ENCODE measurements at regions not wholly inside any gene's neighbourhood (a gene's known extent, or its start where the extent isn't known, plus 50 kb on each side); places are given as distances from the start of the nearest gene placed in this dataset.

DNA sequence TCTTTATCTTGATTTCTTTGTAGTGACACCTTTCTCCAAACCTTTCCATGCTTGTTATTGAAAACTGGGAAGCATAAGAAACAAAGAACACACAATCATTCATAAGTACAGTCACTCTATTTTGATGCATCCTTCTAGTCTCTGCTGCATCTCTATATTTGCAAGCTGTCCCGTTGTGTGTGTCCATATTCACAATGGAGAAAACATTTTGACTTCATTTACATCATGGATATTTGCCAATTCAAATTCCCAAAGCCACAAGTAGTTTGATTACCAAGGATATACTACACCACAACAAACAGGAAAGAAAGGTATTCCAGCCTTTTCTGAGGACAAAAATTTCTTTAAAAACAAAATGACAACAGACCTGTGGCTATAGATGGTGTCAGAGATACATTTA, 673.8 kb downstream of the STIM2 start:
- no peak for DNase-seq

DNA sequence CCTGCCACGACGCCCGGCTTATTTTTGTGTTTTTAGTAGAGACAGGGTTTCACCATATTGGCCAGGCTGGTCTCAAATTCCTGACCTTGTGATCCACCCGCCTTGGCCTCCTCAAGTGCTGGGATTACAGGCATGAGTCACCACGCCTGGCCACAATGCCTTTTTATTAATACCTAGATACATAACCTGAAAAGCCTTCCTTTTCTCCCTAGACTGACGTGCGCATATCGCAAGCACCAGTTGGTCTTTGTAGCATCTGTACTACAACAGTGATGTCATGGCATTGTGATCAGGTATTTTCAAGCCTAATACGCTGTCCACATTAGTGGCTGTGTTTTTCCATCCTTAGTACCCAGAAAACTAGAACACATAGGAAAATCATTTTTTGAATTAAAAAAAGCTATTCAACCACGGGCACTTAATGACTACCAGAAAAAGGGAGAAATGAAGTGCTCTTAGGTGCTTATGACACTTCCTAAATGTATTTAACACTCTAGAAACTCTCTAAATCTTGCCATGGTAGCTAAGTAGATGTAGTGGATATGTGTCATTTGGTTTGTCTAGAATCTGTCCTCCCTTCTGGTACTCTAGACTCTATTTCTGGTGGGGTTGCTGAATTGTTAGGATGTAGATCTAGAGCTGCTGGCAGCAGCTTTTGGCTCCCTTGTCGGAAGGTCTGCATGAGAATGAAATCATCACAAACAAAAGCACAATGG, 707.8 kb downstream of the STIM2 start:
- no peak for DNase-seq

DNA sequence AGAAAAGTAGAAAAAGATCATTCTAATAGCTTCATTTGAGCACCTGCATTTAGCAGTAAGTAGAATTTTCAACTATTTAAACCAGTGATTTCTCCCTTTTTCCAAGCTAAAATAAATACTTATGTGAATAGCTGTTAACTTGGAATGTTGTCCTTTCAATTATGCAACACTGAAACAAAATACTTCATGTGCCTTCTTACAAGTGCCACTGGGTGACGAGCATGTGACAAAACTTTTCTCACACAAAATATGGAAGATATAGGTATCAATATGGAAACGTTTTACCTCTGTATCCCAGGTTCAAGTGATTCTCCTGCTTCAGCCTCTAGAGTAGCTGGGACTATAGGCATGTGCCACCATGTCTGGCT, 708.3 kb downstream of the STIM2 start:
- no peak for DNase-seq

DNA sequence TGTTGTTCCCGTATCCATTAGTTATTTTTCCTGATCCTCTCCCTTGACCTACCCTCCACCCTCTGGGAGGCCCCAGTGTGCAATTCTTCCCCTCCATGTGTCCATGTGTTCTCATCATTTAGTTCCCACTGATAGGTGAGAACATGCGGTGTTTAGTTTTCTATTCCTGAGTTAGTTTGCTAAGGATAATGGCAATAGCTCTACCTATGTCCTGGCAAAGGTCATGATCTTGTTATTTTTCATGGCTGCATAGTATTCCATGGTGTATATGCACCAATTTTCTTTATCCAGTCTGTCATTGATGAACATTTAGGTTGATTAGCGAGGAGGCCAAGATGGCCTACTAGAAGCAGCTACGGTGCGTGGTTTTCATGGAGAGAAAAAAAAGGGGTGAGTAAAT, 714.1 kb downstream of the STIM2 start:
- DNase-seq, result no peak

DNA sequence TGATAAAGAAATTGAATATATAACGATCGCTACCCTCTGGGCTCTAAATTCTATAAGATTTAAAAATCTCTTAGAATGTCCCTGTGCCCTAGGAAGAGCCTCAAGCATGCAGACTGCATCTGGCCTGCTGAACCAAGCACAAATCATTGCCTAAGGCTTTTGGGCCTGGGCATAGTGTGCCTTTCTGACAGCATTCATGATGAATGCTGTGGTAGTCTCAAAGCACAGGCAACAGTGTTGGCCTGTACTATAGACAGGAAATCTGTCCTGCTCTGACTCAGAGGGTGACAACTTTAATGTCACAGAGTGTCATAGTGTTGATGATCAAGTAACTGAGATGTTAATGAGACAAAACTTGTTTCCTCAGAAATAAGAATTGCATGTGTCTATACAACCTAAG, 717.3 kb downstream of the STIM2 start:
- DNase-seq, result no peak

DNA sequence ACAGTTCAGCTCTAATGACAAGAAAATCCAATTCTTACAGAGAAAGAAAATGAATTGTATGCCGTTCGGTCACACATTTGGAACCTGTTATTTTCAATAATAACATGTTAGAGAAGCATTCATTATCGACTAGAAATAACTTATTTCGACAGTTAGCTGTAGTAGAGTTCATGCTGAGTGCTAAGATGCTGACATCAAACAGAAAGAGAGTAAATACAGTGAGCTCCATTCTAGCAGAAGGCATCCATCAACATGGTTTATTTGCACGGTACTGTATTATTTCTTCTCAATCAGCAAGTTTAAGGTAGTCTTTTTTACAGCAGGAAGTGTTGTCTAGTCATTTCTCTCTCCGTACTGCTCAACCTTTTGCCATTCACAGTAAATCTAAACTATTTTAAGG, 732.1 kb downstream of the STIM2 start:
- DNase-seq, result no peak

DNA sequence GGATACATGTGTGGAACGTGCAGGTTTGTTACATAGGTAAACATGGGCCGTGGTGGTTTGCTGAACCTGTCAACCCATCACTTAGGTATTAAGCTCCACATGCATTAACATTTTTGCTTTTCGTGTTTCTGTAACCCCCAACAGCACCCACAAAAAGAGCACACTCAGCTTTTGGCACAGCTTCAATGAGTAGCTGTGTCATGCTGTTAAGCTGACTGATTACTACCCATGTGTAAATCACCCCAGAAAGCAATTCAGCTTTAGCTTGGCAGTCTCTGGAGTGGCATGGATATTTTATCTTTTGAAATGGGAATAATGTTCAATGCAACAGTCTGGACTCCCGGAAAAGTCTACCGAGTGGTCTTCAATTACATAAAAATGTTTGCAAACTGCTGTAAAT, 734.3 kb downstream of the STIM2 start:
- DNase-seq, result no peak

DNA sequence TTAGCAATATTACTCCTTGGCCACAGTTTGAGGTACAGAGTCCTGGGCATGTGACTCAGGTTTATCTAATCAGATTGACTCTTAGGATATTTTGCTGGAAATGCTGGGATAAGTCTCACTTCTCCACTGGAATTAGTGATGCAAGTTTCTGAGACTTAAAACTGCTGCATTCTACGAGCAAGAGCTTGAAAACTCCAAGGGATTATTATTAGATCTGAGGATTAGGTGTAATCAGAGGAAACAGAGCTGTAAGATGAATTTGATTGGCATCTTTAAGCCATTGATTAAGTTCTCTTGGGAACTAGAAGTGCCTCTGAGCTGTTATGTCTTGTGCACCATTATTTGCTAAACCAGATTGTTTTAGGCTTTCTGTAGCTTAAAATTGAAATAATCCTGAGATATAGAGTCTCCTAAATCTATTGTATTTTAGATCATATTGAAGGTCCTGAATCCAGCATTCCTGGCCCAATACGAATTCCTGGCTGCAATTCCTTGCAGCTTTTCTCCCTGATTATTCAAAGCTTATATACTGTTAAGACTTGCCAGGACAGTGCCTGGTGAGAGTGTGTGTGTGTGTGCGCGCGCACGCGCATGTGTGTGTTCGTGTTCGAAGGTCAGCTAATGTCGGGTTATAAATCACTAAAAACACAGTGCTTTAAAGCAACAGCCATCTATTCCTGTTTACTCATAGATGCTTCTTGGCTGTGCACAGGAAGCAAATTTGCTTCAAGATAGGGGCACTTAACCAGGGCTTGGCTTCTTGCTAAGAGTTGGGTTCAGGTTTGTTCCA, 735.1 kb downstream of the STIM2 start:
- DNase-seq, result peak in 1 of 2 experiments; percentile 16

DNA sequence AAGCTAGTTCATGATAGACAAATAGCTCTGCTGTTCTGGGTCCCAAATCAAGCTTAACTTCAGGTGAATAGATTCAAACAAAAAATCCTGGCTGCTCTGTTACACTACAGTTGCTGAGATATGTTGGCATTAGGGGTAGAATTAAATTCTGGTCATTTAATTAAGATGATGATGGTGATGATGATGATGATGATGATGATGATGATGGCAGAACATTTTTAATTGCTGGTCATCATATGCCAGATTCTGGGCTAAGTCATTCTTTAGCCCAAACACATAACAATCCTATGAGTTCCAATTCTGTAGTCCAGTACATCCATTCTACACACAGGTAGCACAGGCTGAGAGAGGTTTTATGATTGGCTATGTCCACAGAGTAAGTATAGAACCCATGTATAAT, 741.5 kb downstream of the STIM2 start:
- DNase-seq, result no peak

DNA sequence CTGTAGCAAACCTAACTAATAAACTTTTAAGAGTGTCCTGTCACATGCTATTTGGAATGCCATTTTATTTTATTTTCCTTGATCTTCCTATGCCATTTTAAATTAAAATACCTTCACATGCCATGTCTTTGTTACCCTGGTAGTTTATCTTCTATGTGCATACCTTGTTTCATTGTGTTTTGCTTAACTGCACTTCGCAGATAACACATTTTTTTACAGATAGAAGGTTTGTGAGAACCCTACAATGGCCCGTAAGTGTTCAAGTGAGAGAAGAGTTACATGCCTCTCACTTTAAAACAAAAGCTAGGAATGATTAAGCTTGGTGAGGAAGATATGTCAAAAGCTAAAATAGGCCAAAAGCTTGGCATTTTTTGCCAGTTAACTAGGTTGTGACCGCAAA, 744.1 kb downstream of the STIM2 start:
- DNase-seq, result no peak

DNA sequence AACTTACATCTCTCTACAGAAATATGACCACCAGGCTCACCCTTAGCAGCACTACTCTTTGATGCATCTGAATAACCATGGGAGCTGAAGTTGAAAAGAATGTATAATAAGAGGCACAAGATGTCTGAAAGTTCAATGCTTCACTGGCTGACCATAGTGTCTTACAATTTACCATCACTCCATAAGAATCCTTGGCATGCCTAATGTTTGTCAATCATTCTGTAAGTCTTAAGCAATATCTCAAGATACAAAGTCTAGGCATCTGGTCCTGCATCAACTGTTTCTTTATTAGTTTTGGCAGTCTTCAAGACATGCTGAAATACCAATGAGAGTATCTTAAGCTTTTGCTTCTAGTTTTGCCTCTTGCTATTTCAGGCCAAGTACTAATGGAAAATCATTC, 755.5 kb downstream of the STIM2 start:
- DNase-seq, result no peak

DNA sequence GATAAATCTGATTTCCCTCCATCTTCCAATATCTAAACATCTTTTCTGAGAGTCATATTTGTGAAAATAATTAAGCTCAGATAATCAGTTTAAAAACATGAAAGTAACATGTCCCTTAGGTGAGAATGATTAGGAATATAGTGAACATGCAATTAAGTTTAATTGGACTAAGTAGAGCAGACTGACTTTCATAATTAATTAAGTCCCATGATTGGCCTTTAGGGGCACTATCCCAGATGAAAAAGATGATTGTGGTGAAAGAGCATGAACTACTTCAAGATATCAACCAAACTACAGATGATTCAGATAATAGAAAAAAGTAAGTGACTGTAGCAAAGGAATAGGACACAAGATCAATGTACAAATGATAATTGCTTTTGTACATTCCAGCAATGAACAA, 758.8 kb downstream of the STIM2 start:
- DNase-seq, result no peak

DNA sequence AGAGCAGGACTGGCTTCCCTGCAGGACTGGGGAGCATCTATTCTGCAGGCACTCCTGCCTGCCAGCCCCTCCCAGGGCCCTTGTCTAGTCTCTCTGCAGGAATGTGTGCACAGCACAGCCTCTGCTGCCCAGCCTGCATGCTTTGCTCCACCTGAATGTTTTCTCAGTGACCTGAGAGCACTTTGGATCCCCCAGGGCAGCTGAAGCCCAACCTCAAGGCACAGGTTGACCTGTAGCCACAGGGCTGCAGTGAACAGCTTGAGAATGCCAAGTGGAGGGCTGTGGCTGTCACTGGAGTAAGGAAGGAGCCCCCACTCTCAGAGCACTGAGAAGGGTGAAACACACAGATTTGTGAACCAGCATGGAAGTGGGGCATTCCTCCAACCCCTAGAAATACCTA, 760.2 kb downstream of the STIM2 start:
- DNase-seq, result no peak

DNA sequence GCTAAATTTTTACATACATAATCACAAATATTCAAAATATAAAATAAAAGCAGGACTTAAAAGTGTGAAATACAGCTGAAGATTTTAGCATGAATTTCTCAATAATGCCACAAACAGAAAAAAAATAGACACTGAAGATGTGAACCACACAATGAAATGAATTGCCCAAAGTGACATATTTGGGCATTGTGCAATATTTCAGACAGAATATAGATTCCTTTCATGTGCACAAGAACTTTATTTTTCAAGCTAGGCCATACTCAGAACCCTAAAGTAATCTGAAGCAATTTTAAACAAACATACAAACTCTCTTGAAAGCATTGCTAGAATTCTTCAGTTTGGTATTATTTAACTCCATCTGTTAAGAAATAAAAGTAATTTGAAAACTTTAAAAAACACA, 764.1 kb downstream of the STIM2 start:
- no peak for DNase-seq

DNA sequence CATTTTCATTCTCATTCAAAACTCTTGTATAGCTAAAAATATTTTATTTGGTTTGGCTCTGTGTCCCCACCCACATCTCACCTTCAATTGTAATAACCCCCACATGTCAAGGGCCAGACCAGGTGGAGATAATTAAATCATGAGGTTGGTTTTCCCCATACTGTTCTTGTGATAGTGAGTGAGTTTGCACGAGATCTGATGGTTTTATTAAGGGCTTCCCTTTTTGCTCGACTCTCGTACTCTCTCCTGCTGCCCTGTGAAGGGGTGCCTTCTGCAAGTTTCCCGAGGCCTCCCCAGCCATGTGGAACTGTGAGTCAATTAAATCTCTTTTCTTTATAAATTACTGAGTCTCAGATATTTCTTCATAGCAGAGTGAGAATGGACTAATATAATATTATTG, 768.0 kb downstream of the STIM2 start:
- DNase-seq, result no peak

DNA sequence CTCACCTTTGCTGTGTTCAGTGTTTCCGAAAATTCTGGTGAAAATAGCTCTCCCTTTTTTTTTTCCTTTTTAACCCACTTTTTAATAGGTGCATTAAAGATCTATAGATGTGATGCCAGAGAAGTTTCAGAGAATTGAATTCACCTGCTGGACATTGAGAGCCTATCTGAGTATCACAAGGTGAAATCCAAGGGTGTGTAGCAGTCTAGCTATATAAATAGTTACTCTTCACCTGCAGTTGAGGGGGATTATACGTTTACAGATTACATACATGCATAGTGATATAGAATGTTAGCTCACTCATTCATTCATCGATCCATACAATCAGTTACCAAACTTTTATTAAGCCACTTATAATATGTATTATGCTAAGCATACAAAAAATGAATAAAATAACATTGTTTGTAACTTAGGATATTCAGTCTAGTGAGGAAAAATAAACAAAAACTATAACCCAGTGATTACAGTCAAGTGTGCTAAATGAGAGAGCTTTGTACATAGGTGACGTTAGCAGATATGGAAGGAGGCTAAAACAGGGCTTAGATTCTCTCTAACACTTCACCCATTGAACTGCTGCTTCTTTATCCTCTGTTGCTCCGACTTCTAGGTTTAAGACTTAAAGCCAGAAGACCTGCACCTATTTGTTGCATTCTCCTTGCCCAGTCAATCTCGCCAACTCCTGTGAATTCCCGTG, 769.0 kb downstream of the STIM2 start:
- no peak for DNase-seq

DNA sequence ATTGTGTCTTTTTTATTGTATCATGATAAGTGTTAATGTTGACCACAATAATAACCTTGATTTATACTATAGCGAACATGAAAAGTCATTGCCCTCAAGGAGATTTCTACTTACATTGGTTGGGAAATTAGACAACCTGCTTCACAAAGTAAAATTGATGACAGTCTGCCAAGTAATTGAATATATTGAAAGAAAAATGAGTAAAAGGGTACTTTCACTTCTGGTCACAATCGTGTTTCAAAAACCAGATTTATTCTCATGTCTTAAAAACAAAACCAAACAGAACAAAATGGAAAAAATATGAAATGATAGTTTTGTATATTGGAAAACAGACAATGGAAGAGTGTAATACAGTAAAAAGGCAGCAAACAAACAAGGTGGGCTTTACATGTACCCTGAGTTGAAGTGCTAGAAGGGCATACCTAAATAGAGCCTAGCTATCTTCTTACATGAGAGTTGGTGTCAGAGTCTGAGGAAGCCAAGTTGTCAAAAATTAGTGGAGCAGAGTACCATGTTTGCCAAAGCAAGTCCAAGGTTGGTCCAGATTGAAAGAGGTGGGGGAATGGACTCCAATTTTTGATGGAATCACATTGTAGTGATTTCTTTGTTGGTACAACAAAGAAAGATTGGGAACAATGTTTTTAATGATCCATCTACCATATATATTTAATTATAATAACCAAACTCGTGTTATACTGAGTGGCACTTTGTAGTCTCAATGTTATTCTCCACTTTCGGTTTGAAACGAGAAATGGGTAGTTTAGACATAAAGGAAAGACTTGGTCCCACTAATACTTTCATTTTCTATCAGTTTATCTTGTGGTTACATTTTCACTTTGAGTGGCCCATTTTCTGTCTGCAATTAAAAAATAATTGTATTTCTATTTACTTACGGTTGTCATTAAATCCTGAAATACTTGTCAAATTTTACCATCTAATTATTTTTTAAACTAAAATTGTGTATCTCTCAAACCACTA, 775.6 kb downstream of the STIM2 start:
- no peak for DNase-seq

DNA sequence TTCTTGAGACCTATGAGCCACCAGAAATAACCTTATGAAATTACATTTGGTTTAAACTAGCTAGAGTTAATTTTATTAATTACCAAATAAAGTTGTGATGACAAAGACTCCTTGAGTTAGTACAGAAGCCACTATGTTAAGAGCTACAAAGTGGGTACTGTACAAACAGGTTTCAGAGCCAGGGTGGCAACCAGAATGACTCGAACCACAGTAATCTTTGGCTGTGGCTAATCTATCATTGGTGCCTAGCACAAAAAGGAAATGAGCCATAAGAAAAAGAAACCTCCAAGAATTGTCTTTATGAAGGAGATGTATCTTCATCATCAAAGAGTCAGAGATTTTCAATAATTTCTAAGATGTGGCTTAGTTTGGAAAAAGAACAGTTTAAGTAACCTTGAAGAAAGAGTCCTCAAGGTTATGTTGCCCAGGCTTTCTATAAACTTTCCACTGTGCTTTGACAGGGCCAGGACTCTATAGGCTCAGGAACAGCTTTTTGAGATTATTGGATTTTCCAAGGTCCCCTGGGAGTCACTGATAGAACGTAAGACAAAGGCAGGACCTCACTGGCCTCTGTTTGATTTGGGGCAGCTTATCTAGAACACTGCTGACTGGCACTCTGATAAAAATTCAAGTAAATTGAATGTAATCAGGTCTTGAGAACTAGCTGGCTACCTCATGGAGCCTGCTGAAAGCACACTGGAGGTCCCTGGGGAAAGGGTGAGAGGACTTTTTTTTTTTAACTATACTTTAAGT, 777.7 kb downstream of the STIM2 start:
- no peak for DNase-seq

DNA sequence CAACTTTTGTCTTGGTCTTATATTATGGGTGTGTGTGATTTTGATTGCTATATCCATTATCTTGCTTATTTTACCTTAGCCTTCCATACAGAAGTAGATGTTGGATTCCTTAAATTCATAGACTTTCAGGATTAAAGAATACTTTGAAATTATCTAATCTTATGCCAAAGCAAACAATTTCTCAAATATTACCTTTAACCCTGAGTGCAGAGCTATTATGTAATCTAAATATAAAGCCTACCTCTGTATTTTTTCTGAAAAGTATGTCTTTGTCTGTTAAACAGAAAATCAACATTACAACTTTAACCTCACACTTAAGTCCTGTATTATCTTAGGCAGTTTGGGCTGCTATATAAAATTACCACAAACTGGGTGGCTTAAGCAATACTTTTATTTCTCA, 782.5 kb downstream of the STIM2 start:
- no peak for DNase-seq

DNA sequence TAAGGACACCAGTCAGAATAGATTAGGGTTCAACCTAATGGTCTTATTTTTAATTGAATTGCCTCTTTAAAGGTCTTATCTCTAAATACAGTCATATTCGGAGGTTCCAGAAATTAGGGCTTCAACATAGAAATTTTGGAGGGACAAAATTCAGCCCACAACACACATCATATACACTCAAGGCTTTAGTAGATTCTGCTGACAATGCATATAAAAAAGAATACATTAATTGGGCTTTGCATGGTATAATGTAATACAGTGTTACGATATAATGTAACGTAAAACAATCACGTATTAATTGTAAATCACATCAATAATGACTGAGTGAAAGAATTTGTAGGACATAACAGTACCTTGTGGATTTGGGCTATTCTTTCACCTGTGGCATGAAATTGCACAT, 787.8 kb downstream of the STIM2 start:
- DNase-seq, result no peak

DNA sequence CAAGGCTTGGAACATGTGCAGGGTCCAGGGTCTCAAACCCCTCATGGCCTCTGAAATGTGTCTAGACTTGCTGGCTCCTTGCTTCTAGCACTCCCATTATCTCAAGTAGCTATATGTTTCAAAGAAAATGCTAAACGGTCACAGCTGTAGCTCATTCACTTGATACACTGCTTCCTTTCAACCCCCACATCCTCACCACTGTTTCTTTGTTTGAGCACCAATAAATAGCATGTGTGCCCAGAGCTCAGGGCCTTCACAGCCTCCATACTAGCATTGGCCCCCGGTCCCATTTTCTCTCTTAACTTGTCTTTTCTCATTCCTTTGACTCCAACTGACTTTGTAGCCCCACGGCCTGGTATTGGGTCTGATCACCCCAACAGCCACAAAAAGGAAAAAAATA, 801.8 kb downstream of the STIM2 start:
- DNase-seq, result no peak

DNA sequence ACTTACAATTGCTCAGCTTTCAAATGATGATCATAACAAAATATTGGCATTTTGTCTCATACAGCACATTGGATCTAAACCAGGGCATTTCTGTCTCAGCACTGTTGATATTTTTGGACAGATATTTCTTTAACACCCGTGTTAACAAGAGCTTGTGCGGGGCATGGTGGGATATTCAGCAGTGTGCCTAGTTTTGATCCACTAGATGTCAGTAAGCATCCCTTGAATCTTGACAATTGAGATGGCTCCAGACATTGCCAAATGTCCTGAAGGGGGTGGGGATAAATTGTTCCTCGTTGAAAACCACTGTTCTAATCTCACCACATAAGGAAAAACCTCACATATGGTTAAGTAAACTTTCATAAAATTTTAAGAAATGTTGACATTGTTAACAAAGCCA, 806.3 kb downstream of the STIM2 start:
- peak; percentile 4 to 64 for DNase-seq

All from NCI-H524 (cell line).